ENCODE measurements at regions not wholly inside any gene's neighbourhood (a gene's known extent, or its start where the extent isn't known, plus 50 kb on each side); places are given as distances from the start of the nearest gene placed in this dataset.
"Not testable (repeated sequence)": the region's sequence is repeated elsewhere in the genome, so short reads cannot be mapped to it uniquely, and the experiment has no call there.

- Histone ChIP-seq H3K4me3 (peak overlapping the region in 1 of 4 donors; percentile 34), H3K27ac (peak overlapping the region in 2 of 5 donors; percentile 19 to 66)
- intact Hi-C loops (cut with DNase I); H3K9me3 ChIP-seq (replicated peaks in 1 of 3); H3K4me1 ChIP-seq (replicated peaks in 1 of 2); H3K36me3 ChIP-seq (replicated peaks in 1 of 2); H3K27me3 ChIP-seq: not testable (repeated sequence)
- peak in 1 of 7 donors; percentile 16 for DNase-seq
- 33 to 51% methylated on average over 5 to 7 of the region's 12 CpGs; no CpG with 5 or more reads in 2 of the 4 donors for WGBS, 4 donors
Observed at GRCh38 chr2:87498169-87498853, 249.6 kb upstream of the PLGLB2 start.

- intact Hi-C loops (cut with DNase I); H3K36me3 ChIP-seq (replicated peaks in 1 of 2); DNase-seq; H3K4me1 ChIP-seq (replicated peaks in 1 of 2); H3K27me3 ChIP-seq; H3K9me3 ChIP-seq (replicated peaks in 1 of 3): not testable (repeated sequence)
- WGBS, 4 donors = 12% methylated on average over 3 of the region's 7 CpGs; no CpG with 5 or more reads in 3 of the 4 donors
- H3K27ac ChIP-seq = peak overlapping the region in 2 of 5 donors; percentile 19 to 22
- H3K4me3 ChIP-seq = peak overlapping the region in 1 of 4 donors; percentile 34
Observed at GRCh38 chr2:87498854-87499238, 249.0 kb upstream of the PLGLB2 start.

GRCh38 chr2:87499860-87500259 is 248.0 kb upstream of the PLGLB2 start:
- DNase-seq; H3K27ac ChIP-seq; H3K4me1 ChIP-seq (replicated peaks in 1 of 2); H3K4me3 ChIP-seq; H3K27me3 ChIP-seq; H3K9me3 ChIP-seq (replicated peaks in 1 of 3); intact Hi-C loops (cut with DNase I); H3K36me3 ChIP-seq (replicated peaks in 1 of 2): not testable (repeated sequence)
- WGBS, 4 donors = 43 to 68% (median 62%) methylated on average over 1 to 4 of the region's 6 CpGs

- DNase-seq; H3K4me1 ChIP-seq (replicated peaks in 1 of 2); intact Hi-C loops (cut with DNase I); H3K36me3 ChIP-seq (replicated peaks in 1 of 2); H3K27me3 ChIP-seq; H3K9me3 ChIP-seq (replicated peaks in 1 of 3); H3K27ac ChIP-seq; H3K4me3 ChIP-seq: not testable (repeated sequence)
Observed at GRCh38 chr2:87500421-87500820, 247.5 kb upstream of the PLGLB2 start.

GRCh38 chr2:87500951-87501350 is 246.9 kb upstream of the PLGLB2 start:
- intact Hi-C loops (cut with DNase I); H3K27me3 ChIP-seq; DNase-seq; H3K36me3 ChIP-seq (replicated peaks in 1 of 2); H3K4me1 ChIP-seq (replicated peaks in 1 of 2); H3K27ac ChIP-seq; H3K9me3 ChIP-seq (replicated peaks in 1 of 3); H3K4me3 ChIP-seq: not testable (repeated sequence)
- 76 to 85% (median 77%) methylated on average over 6 to 10 of the region's 11 CpGs; no CpG with 5 or more reads in 1 of the 4 donors for WGBS, 4 donors

- intact Hi-C loops (cut with DNase I); H3K36me3 ChIP-seq (replicated peaks in 1 of 2); H3K27ac ChIP-seq; H3K27me3 ChIP-seq; H3K4me3 ChIP-seq; DNase-seq; H3K9me3 ChIP-seq (replicated peaks in 1 of 3); H3K4me1 ChIP-seq (replicated peaks in 1 of 2): not testable (repeated sequence)
- 80 to 94% (median 84%) methylated on average over 1 to 4 of the region's 5 CpGs for WGBS, 4 donors
Observed at GRCh38 chr2:87502948-87503347, 244.9 kb upstream of the PLGLB2 start.

GRCh38 chr2:87505239-87505638 is 242.6 kb upstream of the PLGLB2 start:
- DNase-seq; H3K36me3 ChIP-seq (replicated peaks in 1 of 2); H3K27me3 ChIP-seq; H3K27ac ChIP-seq; H3K4me1 ChIP-seq (replicated peaks in 1 of 2); H3K9me3 ChIP-seq (replicated peaks in 1 of 3); intact Hi-C loops (cut with DNase I); H3K4me3 ChIP-seq: not testable (repeated sequence)
- WGBS, 4 donors = no CpG with 5 or more reads among the region's 3 CpGs

- H3K27ac ChIP-seq; H3K4me3 ChIP-seq; intact Hi-C loops (cut with DNase I); H3K9me3 ChIP-seq (replicated peaks in 1 of 3); H3K36me3 ChIP-seq (replicated peaks in 1 of 2); DNase-seq; H3K4me1 ChIP-seq (replicated peaks in 1 of 2); H3K27me3 ChIP-seq: not testable (repeated sequence)
- no CpG with 5 or more reads among the region's 3 CpGs for WGBS, 4 donors
Observed at GRCh38 chr2:87505909-87506308, 242.0 kb upstream of the PLGLB2 start.

- H3K4me3 ChIP-seq; H3K9me3 ChIP-seq (replicated peaks in 1 of 3); H3K27me3 ChIP-seq; H3K36me3 ChIP-seq (replicated peaks in 1 of 2); DNase-seq; intact Hi-C loops (cut with DNase I); H3K4me1 ChIP-seq (replicated peaks in 1 of 2): not testable (repeated sequence)
- 70 to 100% (median 88%) methylated on average over 4 to 8 of the region's 13 CpGs for WGBS, 4 donors
- peak overlapping the region in 1 of 5 donors; percentile 26 for H3K27ac ChIP-seq
Observed at GRCh38 chr2:87507378-87508348, 240.2 kb upstream of the PLGLB2 start.

- 18 to 61% (median 35%) methylated on average over 3 to 5 of the region's 8 CpGs for WGBS, 4 donors
Observed at GRCh38 chr2:87511195-87511778, 236.6 kb upstream of the PLGLB2 start.

More at GRCh38 chr2:87511195-87511778, 236.6 kb upstream of the PLGLB2 start:
- H3K36me3 ChIP-seq (replicated peaks in 1 of 2); H3K27me3 ChIP-seq; DNase-seq; H3K4me1 ChIP-seq (replicated peaks in 1 of 2); H3K9me3 ChIP-seq (replicated peaks in 1 of 3); H3K27ac ChIP-seq; intact Hi-C loops (cut with DNase I); H3K4me3 ChIP-seq: not testable (repeated sequence)
